HUES6 (cell line): ENCODE measurements at regions not wholly inside any gene's neighbourhood (a gene's known extent, or its start where the extent isn't known, plus 50 kb on each side); places are given as distances from the start of the nearest gene placed in this dataset.
"Not testable (repeated sequence)": the region's sequence is repeated elsewhere in the genome, so short reads cannot be mapped to it uniquely, and the experiment has no call there.

Source experiments
- H3K27ac ChIP-seq: 2 replicates; pipeline ENCODE4 v1.7.0; 2013; ENCODE audit warnings: low read depth, mild to moderate bottlenecking, low read length, inconsistent platforms
- H3K27me3 ChIP-seq: 2 replicates; pipeline ENCODE4 v1.6.1; 2013; ENCODE audit warnings: low read length; ENCODE audit not compliant: control insufficient read depth, insufficient read depth
- H3K36me3 ChIP-seq: 2 replicates; pipeline ENCODE4 v1.6.1; 2013; ENCODE audit warnings: low read length; ENCODE audit not compliant: control insufficient read depth, insufficient read depth
- H3K4me1 ChIP-seq: 2 replicates; pipeline ENCODE4 v1.6.1; 2013; ENCODE audit warnings: low read length; ENCODE audit not compliant: control insufficient read depth, insufficient read depth
- H3K4me3 ChIP-seq: 2 replicates; pipeline ENCODE4 v1.5.1; 2013; ENCODE audit warnings: low read depth, low read length
- H3K9ac ChIP-seq: one replicate; pipeline ENCODE4 v1.6.1; 2013; ENCODE audit warnings: mild to moderate bottlenecking, low read length
- H3K9me3 ChIP-seq: 2 replicates; pipeline ENCODE4 v1.6.1; 2013; ENCODE audit warnings: low read depth, low read length; ENCODE audit not compliant: control insufficient read depth, insufficient read depth

DNA sequence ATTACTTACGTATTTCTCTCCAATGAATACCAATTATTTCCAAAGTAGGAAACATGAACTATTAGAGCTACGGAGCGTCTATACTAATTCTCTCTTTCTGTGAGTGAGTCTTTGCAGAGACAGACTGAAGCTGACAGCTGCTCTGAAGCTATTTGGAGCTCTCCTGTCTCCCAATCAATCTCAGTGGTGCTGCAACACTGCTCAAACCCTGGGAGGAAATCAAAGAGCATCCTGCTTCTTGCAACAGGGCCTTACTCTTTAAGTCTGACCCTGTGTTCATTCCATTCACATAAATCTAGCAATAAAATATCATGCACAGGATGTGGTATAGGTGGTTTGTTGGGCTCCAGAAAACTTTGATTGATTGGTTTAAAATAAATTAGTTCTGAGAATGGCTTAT is 685.7 kb upstream of the IGFBP3 start:
- Histone ChIP-seq H3K27me3 (no peaks in the 10 kb centered on the region), H3K4me3 (no peak overlapping the region), H3K36me3 (no peaks in the 10 kb centered on the region), H3K9ac (no peak overlapping the region), H3K4me1 (no peaks in the 10 kb centered on the region), H3K27ac (no peak overlapping the region), H3K9me3 (no peaks in the 10 kb centered on the region)

DNA sequence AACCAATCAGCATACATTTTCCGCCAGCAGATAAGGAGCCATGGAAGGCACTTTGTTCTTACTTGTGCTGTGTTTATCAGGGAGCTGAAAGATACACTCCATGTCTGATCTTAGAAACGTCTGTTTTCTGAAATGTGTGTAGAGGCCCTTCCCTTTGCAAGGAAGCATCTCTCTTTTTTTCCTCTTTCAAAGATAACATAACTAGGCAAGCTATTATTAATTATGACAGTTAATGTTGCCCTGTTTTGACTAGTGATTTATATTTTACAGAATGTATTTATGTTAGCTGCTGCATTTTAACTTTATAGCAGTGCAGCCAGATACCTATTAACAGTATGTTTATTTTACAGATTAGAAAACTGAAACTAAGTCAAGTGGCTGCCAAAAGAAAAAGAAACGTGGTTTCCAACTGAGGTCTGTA is 683.2 kb upstream of the IGFBP3 start:
- H3K36me3 ChIP-seq: no peaks in the 10 kb centered on the region
- no peaks in the 10 kb centered on the region for H3K4me1 ChIP-seq
- no peaks in the 10 kb centered on the region for H3K27me3 ChIP-seq
- no peaks in the 10 kb centered on the region for H3K9me3 ChIP-seq
- no peak overlapping the region for H3K9ac ChIP-seq
- no peak overlapping the region for H3K4me3 ChIP-seq
- no peak overlapping the region for H3K27ac ChIP-seq

DNA sequence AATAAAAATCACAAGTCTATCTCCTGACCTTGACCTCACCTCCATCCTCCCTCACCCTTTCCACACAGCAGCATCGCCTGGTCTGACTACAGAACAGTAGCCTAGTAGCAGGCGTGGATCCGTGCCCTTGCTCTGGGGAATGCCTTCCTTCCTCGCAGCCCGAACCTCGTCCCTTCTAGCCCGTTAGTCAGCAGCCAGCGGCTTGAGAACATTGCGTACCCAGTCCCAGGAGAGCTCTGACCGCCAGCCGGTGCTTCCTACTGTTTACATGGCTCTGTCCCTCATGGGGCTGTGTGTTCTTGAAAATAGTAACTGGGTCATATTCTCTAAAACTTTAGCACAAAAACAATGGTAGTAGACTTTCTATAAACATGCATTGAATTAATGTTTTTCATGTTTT is 682.7 kb upstream of the IGFBP3 start:
- Histone ChIP-seq H3K27ac (no peak overlapping the region), H3K4me3 (no peak overlapping the region), H3K36me3 (no peaks in the 10 kb centered on the region), H3K9ac (no peak overlapping the region), H3K27me3 (no peaks in the 10 kb centered on the region), H3K9me3 (no peaks in the 10 kb centered on the region), H3K4me1 (no peaks in the 10 kb centered on the region)

DNA sequence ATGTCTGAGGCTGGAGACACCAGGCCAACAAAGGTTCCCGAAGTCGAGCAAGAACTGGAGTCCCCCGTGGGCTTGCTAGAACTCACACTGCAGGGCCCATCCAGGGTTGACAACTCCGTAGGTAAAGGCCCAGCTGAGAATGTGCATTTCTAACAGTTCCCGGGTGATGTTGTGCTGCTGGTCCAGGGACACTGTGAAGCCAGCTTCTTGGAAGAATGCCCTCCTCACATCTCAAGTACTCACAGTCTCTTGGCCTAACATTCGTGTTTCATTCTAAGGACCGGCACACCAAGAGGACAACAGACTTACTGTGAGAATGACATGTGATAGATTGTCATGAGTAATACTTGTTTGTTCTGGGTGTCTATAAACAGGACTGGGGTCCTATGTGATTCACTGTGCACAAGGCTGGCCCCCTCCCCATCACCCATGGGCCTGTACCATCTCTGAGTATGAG is 682.3 kb upstream of the IGFBP3 start:
- Histone ChIP-seq H3K27ac (no peak overlapping the region), H3K4me1 (no peaks in the 10 kb centered on the region)

DNA sequence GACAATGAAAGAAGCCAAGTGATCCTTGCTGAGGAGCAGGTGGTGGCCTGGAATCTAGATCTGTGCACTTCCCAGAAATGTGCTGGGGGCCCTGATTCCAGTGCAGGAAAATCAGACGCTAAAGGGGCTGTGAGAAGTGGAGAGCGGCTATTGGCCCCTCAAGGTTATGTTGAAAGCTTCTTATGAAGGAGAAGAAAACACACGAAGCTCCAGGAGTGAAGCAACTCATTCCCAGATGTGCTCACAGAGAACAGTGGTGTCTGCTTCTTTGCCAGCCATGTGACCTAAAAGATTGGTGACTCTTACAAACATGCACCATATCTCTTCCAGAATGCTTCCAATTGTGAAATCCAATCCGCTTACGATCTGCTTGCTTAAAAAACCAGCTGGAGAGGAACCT is 679.3 kb upstream of the IGFBP3 start:
- H3K27me3 ChIP-seq: no peaks in the 10 kb centered on the region
- H3K9me3 ChIP-seq: no peaks in the 10 kb centered on the region
- no peak overlapping the region for H3K4me3 ChIP-seq
- H3K27ac ChIP-seq: no peak overlapping the region
- no peaks in the 10 kb centered on the region for H3K4me1 ChIP-seq
- no peaks in the 10 kb centered on the region for H3K36me3 ChIP-seq
- H3K9ac ChIP-seq: no peak overlapping the region

More for the DNA sequence above, 682.3 kb upstream of the IGFBP3 start:
- H3K27me3 ChIP-seq: no peaks in the 10 kb centered on the region
- no peaks in the 10 kb centered on the region for H3K36me3 ChIP-seq
- no peaks in the 10 kb centered on the region for H3K9me3 ChIP-seq
- H3K4me3 ChIP-seq: no peak overlapping the region
- H3K9ac ChIP-seq: no peak overlapping the region

DNA sequence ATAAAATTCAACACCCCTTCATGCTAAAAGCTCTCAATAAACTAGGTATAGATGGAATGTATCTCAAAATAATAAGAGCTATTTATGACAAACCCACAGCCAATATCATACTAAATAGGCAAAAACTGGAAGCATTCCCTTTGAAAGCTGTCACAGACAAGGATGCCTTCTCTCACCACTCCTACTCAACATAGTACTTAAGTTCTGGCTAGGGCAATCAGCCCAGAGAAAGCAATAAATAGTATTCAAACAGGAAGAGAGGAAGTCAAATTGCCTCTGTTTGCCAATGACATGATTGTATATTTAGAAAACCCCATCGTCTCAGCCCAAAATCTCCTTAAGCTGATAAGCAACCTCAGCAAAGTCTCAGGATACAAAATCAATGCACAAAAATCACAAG is 673.8 kb upstream of the IGFBP3 start:
- not testable (repeated sequence) for H3K4me3 ChIP-seq, H3K27ac ChIP-seq, H3K4me1 ChIP-seq, H3K27me3 ChIP-seq, H3K9me3 ChIP-seq, H3K9ac ChIP-seq, H3K36me3 ChIP-seq

DNA sequence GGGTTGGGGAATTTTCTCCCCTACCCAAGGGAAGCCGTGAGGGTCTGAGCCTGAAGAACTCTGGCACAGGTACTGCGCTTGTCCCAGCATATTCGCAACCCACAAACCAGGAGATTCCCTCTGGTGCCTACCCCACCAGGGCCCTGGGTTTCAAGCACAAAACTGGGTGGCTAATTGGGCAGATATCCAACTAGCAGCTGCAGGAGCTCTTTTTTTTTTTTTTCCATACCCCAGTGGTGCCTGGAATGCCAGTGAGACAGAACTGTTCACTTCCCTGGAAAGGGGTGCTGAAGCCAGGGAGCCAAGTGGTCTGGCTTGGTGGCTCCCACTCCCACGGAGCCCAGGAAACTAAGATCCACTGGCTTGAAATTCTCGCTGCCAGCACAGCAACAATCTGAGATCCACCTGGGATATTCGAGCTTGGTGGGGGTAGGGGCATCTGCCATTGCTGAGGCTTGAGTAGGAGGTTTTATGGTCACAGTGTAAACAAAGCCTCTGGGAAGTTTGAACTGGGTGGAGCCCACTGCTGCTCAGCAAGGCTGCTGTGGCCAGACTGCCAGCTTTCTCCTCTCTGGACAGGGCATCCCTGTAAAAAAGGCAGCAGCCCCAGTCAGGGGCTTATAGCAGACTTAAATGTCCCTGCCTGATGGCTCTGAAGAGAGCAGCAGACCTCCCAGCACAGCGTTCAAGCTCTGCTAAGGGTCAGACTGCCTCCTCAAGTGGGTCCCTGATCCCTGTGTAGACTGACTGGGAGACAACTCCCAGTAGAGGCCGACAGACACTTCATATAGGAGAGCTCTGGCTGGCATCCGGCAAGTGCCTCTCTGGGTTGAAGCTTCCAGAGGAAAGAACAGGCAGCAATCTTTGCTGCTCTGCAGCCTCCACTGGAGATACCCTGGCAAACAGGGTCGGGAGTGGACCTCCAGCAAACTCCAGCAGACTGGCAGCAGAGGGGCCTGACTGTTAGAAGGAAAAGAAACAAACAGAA is 670.1 kb upstream of the IGFBP3 start:
- not testable (repeated sequence) for H3K4me3 ChIP-seq, H3K9me3 ChIP-seq, H3K27me3 ChIP-seq, H3K27ac ChIP-seq, H3K36me3 ChIP-seq, H3K9ac ChIP-seq, H3K4me1 ChIP-seq

DNA sequence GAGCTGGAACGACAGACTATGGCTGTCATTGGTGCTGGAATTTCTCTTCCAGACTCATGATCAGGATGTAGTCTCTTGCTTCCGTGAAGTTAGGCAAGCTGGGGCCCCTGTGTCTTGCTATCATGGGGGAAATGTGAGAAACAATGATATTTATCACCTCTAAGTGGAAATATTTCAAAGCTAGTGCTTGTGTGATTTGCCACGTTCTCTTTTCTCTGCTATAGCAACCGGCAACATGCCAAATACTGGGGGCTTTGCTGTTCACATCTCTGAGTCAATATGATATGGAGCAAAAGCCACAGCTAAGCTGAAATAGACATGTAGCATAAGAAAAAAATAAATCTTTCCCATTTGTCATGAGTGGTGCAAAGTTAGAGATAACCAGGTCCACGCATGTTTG is 668.2 kb upstream of the IGFBP3 start:
- H3K27ac ChIP-seq: no peak overlapping the region

DNA sequence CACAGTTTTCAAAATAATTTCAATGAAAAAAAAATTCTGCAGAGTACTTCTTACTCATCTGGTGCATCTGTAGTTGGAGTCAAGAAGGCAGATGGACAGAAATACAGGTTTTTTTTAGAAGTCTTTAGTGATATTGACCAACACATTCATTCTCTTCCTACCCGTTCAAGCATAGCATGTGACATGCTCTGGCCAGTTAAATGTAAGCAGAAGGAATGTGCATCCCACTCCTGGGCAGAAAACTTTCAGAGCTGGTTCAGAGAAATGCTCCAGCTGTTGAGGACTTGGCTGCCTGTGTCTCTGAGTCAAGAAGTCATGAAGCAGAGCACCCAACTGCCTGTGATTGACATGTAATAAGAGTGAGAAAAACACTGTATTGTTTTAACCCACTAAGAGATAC is 665.3 kb upstream of the IGFBP3 start:
- H3K27ac ChIP-seq: no peak overlapping the region
- no peaks in the 10 kb centered on the region for H3K9me3 ChIP-seq
- no peak overlapping the region for H3K9ac ChIP-seq
- no peak overlapping the region for H3K4me3 ChIP-seq
- no peaks in the 10 kb centered on the region; the same call in 1 of the 2 replicates for H3K4me1 ChIP-seq
- H3K36me3 ChIP-seq: no peaks in the 10 kb centered on the region
- no peaks in the 10 kb centered on the region for H3K27me3 ChIP-seq

More for the DNA sequence above, 668.2 kb upstream of the IGFBP3 start:
- H3K27me3 ChIP-seq: no peaks in the 10 kb centered on the region
- H3K36me3 ChIP-seq: no peaks in the 10 kb centered on the region
- no peaks in the 10 kb centered on the region for H3K9me3 ChIP-seq
- no peak overlapping the region for H3K4me3 ChIP-seq
- H3K4me1 ChIP-seq: no peaks in the 10 kb centered on the region; the same call in 1 of the 2 replicates
- H3K9ac ChIP-seq: no peak overlapping the region

DNA sequence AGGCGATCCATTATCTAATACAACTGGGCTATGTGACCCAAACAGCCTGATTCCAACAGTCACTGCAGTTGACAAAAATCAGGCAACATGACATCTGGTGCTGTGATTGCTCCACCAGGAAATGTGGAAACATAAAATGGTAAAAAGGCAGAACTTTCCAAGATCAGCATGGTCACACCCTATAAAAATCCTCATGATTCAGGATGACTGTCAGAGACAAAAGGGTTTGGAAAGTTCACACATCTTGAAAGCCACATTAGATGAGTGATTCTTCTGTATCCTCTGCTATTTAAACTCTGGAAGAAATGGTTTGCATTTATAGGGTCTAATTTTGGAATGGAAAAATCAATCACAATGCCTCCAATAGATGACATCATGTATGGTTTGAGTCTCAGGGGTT is 662.6 kb upstream of the IGFBP3 start:
- no peak overlapping the region for H3K4me3 ChIP-seq
- H3K36me3 ChIP-seq: no peaks in the 10 kb centered on the region
- H3K27ac ChIP-seq: no peak overlapping the region
- no peaks in the 10 kb centered on the region for H3K9me3 ChIP-seq
- no peak overlapping the region for H3K9ac ChIP-seq
- H3K27me3 ChIP-seq: no peaks in the 10 kb centered on the region
- H3K4me1 ChIP-seq: no peaks in the 10 kb centered on the region

DNA sequence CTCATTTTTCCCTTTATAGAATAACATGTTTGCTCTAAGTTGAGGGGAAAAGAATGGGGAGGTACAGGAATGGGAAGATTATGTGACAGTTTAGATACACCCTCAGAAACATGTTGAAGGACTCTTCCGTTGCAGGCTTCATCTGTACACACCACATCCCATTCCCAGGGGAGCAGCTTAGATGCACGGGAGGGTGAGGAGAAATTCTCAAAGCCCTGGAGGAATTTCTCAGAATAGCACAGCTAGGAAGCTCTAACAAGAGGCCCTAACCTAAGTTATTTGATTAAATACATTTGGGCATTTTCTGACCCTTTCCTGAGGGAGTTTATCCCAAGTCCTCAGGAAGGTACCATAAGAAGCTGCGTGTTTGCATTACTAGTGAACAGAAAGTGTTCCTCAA is 660.2 kb upstream of the IGFBP3 start:
- H3K4me1 ChIP-seq: no peaks in the 10 kb centered on the region
- H3K9me3 ChIP-seq: no peaks in the 10 kb centered on the region
- no peaks in the 10 kb centered on the region for H3K36me3 ChIP-seq
- H3K4me3 ChIP-seq: no peak overlapping the region
- no peak overlapping the region for H3K27ac ChIP-seq
- H3K9ac ChIP-seq: no peak overlapping the region
- no peaks in the 10 kb centered on the region for H3K27me3 ChIP-seq
